Naive thymus-derived CD8-positive, alpha-beta T cell (primary cell): ENCODE measurements at regions not wholly inside any gene's neighbourhood (a gene's known extent, or its start where the extent isn't known, plus 50 kb on each side); places are given as distances from the start of the nearest gene placed in this dataset.
A peak's percentile ranks its signal among the peaks of the same experiment; 100 is the strongest.

ENCODE experiments used
- ATAC-seq, 2 donors: fragments of 150-1000 bp; cut with Tn5 transposase in 1 of 2; sonication (Bioruptor Pico), chemical (Tn5 transposase) in 1 of 2; 1 replicate in 1 of 2; 2 replicates in 1 of 2; pipeline ENCODE4 v1.10.0; 2021; ENCODE audit warnings: mild to moderate bottlenecking in 2 of 2, moderate library complexity in 2 of 2
- POLR2A ChIA-PET: fragments of 350-600 bp; sonication (Branson Sonifier 250); formaldehyde crosslinking; loops from one replicate; lab custom pipeline; 2021; ENCODE audit warnings: antibody characterized with exemption; lab: Charles Lee
- DNase-seq, 10 donors: peaks; one replicate each; pipeline versions ENCODE4 v3.0.0 to v3.0.0-alpha.2; 2020 to 2022
- H3K27ac Mint-ChIP-seq, 10 donors: one replicate each; pipeline ENCODE4 v1.8.0; 2020 to 2022; ENCODE audit warnings: mild to moderate bottlenecking in 10 of 10, mixed read lengths in 10 of 10, moderate library complexity in 4 of 10, inconsistent platforms in 1 of 10
- H3K27me3 Mint-ChIP-seq, 5 donors: one replicate each; pipeline ENCODE4 v1.8.0; 2021 to 2022; ENCODE audit warnings: mixed read lengths in 5 of 5
- H3K36me3 Mint-ChIP-seq, 3 donors: one replicate each; pipeline ENCODE4 v1.8.0; 2020 to 2022; ENCODE audit warnings: mixed read lengths in 3 of 3, mild to moderate bottlenecking in 2 of 3, inconsistent platforms in 1 of 3
- H3K4me1 Mint-ChIP-seq, 4 donors: one replicate each; pipeline ENCODE4 v1.8.0; 2021 to 2022; ENCODE audit warnings: mixed read lengths in 4 of 4
- H3K4me3 Mint-ChIP-seq, 10 donors: one replicate each; pipeline ENCODE4 v1.8.0; 2020 to 2022; ENCODE audit warnings: mild to moderate bottlenecking in 10 of 10, mixed read lengths in 10 of 10, moderate library complexity in 6 of 10, inconsistent platforms in 1 of 10
- H3K9me3 Mint-ChIP-seq, 9 donors: one replicate each; pipeline ENCODE4 v1.8.0; 2020 to 2022; ENCODE audit warnings: mixed read lengths in 9 of 9, mild to moderate bottlenecking in 3 of 9, inconsistent platforms in 1 of 9, moderate library complexity in 1 of 9

DNA sequence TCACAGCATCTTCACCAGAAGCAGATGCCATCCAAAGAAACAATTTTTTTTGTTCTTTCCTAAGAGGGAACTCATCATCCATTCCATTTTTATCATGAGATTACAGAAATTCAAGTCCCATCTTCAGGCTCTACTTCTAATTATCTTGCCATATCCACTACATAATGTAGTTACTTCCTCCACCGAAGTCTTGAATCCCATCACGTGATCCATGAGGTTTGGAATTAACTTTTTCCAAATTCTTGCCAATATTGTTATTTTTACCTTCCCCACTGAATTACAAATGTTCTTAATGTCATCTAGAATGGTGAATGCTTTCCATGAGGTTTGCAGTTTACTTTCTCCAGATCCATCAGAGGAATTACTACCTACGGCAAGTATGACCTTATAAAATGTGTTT, 1014.7 kb upstream of the LRRN3 start:
- DNase-seq = no peak
- H3K27ac Mint-ChIP-seq = no peak overlapping the region
- no peaks in the 10 kb centered on the region for H3K36me3 Mint-ChIP-seq
- no peak overlapping the region for H3K4me3 Mint-ChIP-seq
- H3K9me3 Mint-ChIP-seq = no peaks in the 10 kb centered on the region
- no peaks in the 10 kb centered on the region for H3K4me1 Mint-ChIP-seq
- peaks cover 0 to 14% (median 4%) of the 10 kb centered on the region in 5 donors for H3K27me3 Mint-ChIP-seq
- POLR2A ChIA-PET = no interaction called here
- no peak for ATAC-seq

DNA sequence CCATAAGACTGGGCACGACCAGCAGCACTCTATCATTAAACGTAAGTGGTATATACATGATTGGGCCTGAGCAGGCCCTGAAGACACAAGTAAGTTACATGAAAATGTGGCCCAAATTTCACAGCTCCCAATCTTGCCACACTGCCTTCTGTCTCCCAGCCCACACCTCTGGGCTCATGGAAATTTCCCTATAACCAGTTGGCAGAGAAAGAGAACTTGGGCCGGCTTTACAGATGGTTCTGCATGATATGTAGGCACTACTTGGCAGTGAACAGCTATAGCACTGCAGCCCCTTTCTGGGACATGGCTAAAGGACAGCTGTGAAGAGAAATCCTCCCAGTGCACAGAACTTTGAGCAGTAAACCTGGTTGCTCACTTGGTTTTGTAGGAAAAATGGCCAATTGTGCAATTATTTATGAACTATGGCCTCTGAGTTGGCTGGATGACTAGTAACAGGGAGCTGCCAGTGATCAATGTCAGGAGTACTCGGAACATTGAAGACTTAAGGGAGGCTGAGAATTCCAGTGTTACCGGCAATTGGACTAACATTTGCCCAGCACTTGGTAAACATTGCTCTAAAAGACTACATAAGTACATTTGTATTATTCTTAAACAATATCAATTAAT, 1006.6 kb upstream of the LRRN3 start:
- POLR2A ChIA-PET = no interaction called here
- ATAC-seq = no peak
- DNase-seq = no peak
- Mint-ChIP-seq H3K27me3 (peaks cover 0 to 7% (median 2%) of the 10 kb centered on the region in 5 donors), H3K36me3 (no peaks in the 10 kb centered on the region), H3K9me3 (no peaks in the 10 kb centered on the region), H3K4me1 (no peaks in the 10 kb centered on the region), H3K4me3 (no peak overlapping the region), H3K27ac (no peak overlapping the region)

DNA sequence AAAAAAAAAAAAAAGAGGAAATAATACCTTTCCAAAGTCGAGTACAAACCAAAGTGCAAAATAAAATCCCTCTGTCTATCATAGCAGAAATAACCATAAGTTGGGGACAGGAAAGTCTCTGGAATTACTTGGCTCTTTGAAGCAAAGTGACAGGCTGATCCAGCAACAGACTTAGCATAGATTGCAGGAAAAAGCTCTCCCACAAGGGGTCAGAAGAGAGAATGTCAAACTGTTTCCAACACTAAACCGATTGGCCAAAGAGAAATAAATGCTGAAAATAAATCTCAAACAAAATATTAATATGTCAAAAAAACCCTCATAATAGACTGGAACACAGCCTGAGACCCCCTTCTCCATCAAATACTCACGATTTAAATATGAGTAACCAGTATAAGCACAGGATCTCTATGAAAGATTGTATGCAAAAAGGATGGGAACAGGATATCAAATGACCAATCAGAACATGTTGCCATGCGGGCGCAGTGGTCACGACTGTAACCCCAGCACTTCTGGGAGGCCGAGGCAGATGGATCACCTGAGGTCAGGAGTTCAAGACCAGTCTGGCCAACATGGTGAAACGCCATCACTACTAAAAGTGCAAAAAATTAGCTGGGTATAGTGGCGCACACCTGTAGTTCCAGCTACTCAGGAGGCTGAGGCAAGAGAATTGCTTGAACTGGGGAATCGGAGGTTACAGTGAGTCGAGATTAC, 1000.7 kb upstream of the LRRN3 start:
- H3K27me3 Mint-ChIP-seq = peaks cover 0 to 20% (median 4%) of the 10 kb centered on the region in 5 donors
- H3K4me1 Mint-ChIP-seq = no peaks in the 10 kb centered on the region
- POLR2A ChIA-PET = no interaction called here
- ATAC-seq (no peak), DNase-seq (peak in 4 of 10 donors; percentile 6 to 28 (median 17))
- H3K4me3 Mint-ChIP-seq = no peak overlapping the region
- no peaks in the 10 kb centered on the region for H3K36me3 Mint-ChIP-seq
- H3K27ac Mint-ChIP-seq = no peak overlapping the region
- H3K9me3 Mint-ChIP-seq = no peaks in the 10 kb centered on the region

DNA sequence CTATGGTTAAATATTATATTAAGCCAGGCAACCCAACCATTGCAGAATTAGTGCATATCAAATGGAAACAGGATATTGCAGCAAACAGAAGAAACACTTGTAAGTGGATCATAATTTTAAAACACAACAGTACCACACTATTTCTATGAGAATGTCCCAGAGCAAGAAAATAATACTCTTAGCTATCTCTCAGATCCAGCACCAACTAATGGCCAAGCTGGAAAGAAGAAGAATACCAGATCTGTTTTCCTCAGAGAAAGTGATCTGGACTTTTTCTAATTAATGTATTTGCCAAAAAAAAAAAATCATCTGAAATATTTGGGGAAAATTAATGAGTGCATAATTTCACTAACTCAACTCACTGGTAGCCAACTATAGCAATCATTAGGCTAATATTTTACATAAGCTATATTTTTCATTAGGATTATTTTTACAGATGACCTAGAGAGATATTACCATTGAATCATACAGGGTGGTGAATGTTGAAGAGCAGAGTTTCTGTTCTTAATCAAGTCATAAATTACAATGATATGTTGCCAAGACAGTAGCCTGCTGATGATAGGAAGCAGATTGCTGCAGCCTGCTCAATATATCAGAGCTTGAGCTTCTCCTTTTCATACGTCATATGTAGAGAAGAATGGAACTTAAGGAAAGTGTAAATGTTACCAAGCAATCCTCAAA, 995.4 kb upstream of the LRRN3 start:
- no peak overlapping the region for H3K27ac Mint-ChIP-seq
- DNase-seq (no peak), ATAC-seq (no peak)
- peaks cover 0 to 4% (median 0%) of the 10 kb centered on the region in 3 donors for H3K36me3 Mint-ChIP-seq
- POLR2A ChIA-PET = no interaction called here
- no peaks in the 10 kb centered on the region for H3K4me1 Mint-ChIP-seq
- H3K4me3 Mint-ChIP-seq = no peak overlapping the region
- H3K27me3 Mint-ChIP-seq = peaks cover 0 to 20% (median 0%) of the 10 kb centered on the region in 5 donors
- peaks cover 0 to 11% (median 5%) of the 10 kb centered on the region in 9 donors for H3K9me3 Mint-ChIP-seq

DNA sequence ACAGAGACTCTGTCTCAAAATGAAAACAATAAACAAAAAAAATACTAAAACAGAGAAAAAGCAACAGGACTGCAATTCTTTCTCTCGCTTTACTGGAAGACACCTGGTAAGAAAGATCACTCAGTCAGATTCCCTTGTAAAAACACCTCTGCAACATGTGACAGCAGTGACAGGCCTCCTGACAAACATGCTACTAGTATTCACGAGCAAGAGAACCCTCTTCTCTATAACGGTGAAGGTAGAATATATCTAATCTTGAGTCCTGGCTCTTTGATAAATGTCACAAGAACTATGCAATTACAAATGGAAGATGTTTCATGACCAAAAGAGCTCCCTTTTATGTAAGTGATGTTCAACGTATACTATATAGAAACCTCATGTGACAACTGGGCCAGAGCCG, 986.7 kb upstream of the LRRN3 start:
- DNase-seq (no peak), ATAC-seq (no peak)
- no peak overlapping the region for H3K4me3 Mint-ChIP-seq
- H3K27ac Mint-ChIP-seq = no peak overlapping the region
- H3K27me3 Mint-ChIP-seq = no peaks in the 10 kb centered on the region
- no peaks in the 10 kb centered on the region for H3K36me3 Mint-ChIP-seq
- peaks cover 0 to 5% (median 0%) of the 10 kb centered on the region in 9 donors for H3K9me3 Mint-ChIP-seq
- H3K4me1 Mint-ChIP-seq = no peaks in the 10 kb centered on the region
- POLR2A ChIA-PET = no interaction called here

DNA sequence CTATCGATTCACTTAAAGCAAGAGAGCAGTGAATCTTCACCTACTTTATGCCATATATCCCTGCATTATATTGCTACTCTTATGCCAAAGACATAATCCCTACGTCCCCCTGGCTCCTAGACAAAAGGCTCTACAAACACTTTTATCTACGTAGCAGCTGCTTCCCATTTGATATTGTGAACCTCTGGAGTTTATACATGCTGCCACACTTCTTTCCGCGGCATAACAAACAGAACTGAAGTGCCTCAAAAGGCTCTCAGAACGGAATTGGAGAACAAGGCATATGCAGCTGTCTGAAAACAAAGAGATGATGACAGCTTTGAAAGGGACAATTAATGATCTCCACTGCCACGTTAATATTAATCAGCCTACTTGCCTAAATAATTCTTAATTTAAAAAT, 985.6 kb upstream of the LRRN3 start:
- no peak for DNase-seq
- H3K36me3 Mint-ChIP-seq = no peaks in the 10 kb centered on the region
- POLR2A ChIA-PET = no interaction called here
- H3K4me3 Mint-ChIP-seq = no peak overlapping the region
- no peak overlapping the region for H3K27ac Mint-ChIP-seq
- no peak for ATAC-seq
- H3K27me3 Mint-ChIP-seq = no peaks in the 10 kb centered on the region
- H3K9me3 Mint-ChIP-seq = peaks cover 0 to 2% (median 0%) of the 10 kb centered on the region in 9 donors
- no peaks in the 10 kb centered on the region for H3K4me1 Mint-ChIP-seq

DNA sequence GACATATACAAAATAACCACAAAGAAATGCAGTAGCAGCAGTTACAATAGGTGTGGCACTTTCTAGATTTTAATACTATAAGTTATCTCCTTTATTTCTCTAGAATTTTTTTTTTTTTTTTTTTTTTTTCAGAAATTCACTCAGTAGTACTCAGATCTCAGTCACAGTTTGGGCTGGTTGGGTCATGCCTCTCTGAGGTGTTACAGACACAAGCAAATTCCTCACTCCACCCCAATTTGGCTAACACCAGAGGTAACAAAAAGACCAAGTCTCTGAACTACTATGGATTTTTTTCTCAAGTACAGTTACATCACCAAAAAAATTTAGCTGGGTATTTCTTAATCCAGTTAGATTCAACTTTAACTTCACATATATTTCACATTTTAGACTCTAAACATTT, 985.1 kb upstream of the LRRN3 start:
- DNase-seq (no peak), ATAC-seq (no peak)
- H3K4me3 Mint-ChIP-seq = no peak overlapping the region
- POLR2A ChIA-PET = no interaction called here
- no peaks in the 10 kb centered on the region for H3K36me3 Mint-ChIP-seq
- no peak overlapping the region for H3K27ac Mint-ChIP-seq
- H3K4me1 Mint-ChIP-seq = no peaks in the 10 kb centered on the region
- H3K9me3 Mint-ChIP-seq = peaks cover 0 to 2% (median 0%) of the 10 kb centered on the region in 9 donors
- no peaks in the 10 kb centered on the region for H3K27me3 Mint-ChIP-seq

DNA sequence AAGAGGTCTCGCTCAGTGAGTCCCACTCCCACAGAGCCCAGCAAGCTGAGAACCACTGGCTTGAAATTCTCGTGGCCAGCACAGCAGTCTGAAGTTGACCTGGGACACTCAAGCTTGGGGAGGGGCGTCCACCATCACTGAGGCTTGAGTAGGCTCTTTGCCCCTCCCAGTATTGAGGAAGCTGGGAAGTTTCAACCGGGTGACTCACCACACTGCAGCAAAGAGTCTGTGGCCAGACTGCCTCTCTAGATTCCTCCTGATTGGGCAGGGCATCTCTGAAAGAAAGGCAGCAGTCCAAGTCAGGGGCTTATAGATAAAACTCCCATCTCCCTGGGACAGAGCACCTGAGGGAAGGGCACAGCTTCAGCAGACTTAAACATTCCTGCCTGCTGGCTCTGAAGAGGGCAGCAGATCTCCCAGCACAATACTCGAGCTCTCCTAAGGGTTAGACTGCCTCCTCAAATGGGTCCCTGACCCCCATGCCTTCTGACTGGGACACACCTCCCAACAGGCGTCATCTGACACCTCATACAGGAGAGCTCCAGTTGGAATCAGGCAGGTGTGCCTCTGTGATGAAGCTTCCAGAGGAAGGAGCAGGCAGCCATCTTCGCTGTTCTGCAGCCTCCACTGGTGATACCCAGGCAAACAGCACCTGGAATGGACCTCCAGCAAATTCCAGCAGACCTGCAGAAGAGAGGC, 970.9 kb upstream of the LRRN3 start:
- no peak for ATAC-seq
- DNase-seq = no peak
- H3K36me3 Mint-ChIP-seq = peaks cover 0 to 12% (median 8%) of the 10 kb centered on the region in 3 donors
- H3K27me3 Mint-ChIP-seq = peaks cover 2 to 25% (median 6%) of the 10 kb centered on the region in 5 donors
- H3K4me1 Mint-ChIP-seq = no peaks in the 10 kb centered on the region
- POLR2A ChIA-PET = no interaction called here
- H3K4me3 Mint-ChIP-seq = no peak overlapping the region
- no peak overlapping the region for H3K27ac Mint-ChIP-seq
- H3K9me3 Mint-ChIP-seq = peaks cover 8 to 28% (median 19%) of the 10 kb centered on the region in 9 donors

DNA sequence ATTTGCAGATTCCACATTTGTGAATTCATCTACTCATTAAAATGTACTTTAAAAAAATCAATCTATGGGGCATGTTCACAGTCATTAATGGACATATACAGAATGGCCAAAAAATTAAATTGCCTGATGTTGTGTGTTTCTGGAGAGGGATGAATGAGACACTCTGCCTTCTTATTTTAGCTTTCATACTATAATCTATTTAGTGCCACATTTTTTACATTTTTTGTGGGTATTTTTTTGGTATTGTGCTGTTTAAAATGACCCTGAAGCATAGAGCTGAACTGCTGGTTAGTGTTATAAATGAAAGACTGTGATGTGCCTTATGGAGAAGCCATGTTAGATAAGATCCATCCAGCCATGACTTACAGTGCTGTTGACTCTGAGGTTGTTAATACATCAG, 961.8 kb upstream of the LRRN3 start:
- H3K4me1 Mint-ChIP-seq = no peaks in the 10 kb centered on the region
- POLR2A ChIA-PET = no interaction called here
- peaks cover 0 to 10% (median 0%) of the 10 kb centered on the region in 9 donors for H3K9me3 Mint-ChIP-seq
- H3K27me3 Mint-ChIP-seq = no peaks in the 10 kb centered on the region
- no peak for DNase-seq
- no peak overlapping the region for H3K4me3 Mint-ChIP-seq
- H3K36me3 Mint-ChIP-seq = no peaks in the 10 kb centered on the region
- H3K27ac Mint-ChIP-seq = no peak overlapping the region
- no peak for ATAC-seq

DNA sequence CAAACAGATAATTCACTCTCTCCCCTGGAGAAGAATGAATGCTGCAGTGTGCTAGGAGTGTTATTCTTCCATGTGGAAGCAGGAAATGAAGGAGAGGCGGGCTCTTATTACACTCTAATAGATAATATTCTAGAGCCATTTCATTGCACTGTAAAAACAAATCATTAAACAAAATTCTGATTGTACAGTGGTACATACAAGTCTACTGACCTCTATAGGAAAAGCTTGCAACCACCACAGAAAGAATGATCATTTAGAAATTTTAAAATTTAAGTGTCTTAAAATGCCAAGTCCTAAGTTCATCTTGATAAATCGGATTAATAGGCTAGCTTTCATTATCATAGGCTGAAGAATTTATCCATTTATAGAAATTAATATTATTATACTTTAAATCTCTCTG, 960.3 kb upstream of the LRRN3 start:
- DNase-seq = no peak
- no peak for ATAC-seq
- H3K27ac Mint-ChIP-seq = no peak overlapping the region
- H3K36me3 Mint-ChIP-seq = no peaks in the 10 kb centered on the region
- H3K9me3 Mint-ChIP-seq = peaks cover 0 to under 1% (median 0%) of the 10 kb centered on the region in 9 donors
- no peak overlapping the region for H3K4me3 Mint-ChIP-seq
- POLR2A ChIA-PET = interaction anchor here (0.6 kb wide), 1 partner anchor 850 kb away, joined by 6 read pairs; no protein-coding TSS in a partner anchor
- H3K4me1 Mint-ChIP-seq = no peaks in the 10 kb centered on the region
- H3K27me3 Mint-ChIP-seq = no peaks in the 10 kb centered on the region

DNA sequence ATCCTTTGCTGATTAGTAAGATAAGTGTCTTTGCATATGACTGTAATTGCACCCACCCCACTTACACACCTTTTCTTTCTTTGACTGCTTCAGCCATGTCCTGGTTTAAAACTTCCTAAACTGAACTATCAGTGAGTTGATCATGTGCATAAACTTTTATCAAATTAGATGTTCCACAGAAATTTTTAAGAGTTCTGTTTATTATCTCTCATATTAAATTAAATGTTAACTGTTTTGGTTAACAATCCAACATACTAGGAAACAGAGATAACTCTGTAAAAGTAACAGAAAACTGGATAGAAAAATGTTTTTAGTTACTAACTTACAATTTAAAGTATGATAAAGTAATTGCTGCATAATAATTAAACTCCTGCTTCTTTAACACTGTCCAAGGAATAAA, 959.6 kb upstream of the LRRN3 start:
- H3K9me3 Mint-ChIP-seq = no peaks in the 10 kb centered on the region
- DNase-seq = no peak
- no peaks in the 10 kb centered on the region for H3K4me1 Mint-ChIP-seq
- ATAC-seq = no peak
- H3K36me3 Mint-ChIP-seq = no peaks in the 10 kb centered on the region
- POLR2A ChIA-PET = no interaction called here
- no peak overlapping the region for H3K27ac Mint-ChIP-seq
- H3K4me3 Mint-ChIP-seq = no peak overlapping the region
- H3K27me3 Mint-ChIP-seq = no peaks in the 10 kb centered on the region

DNA sequence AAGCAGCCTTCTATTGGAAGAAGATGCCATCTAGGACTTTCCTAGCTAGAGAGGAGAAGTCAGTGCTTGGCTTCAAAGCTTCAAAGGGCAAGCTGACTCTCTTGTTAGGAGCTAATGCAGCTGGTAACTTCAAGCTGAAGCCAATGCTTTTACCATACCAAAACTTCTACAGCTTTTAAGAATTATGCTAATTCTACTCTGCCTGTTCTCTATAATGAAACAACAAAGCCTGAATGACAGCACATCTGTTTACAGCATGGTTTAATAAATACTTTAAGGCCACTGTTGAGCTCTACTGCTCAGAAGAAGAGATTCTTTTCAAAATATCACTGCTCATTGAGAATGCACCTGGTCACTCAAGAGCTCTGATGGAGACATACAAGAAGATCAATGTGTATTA, 951.9 kb upstream of the LRRN3 start:
- Mint-ChIP-seq H3K27me3 (peaks cover 0 to 13% (median 0%) of the 10 kb centered on the region in 5 donors), H3K27ac (no peak overlapping the region), H3K4me3 (no peak overlapping the region), H3K4me1 (no peaks in the 10 kb centered on the region), H3K36me3 (no peaks in the 10 kb centered on the region), H3K9me3 (peaks cover 0 to 8% (median 0%) of the 10 kb centered on the region in 9 donors)
- ATAC-seq = no peak
- POLR2A ChIA-PET = no interaction called here
- no peak for DNase-seq
